ENCODE measurements at regions not wholly inside any gene's neighbourhood (a gene's known extent, or its start where the extent isn't known, plus 50 kb on each side); places are given as distances from the start of the nearest gene placed in this dataset.
A peak's percentile ranks its signal among the peaks of the same experiment; 100 is the strongest.

DNA sequence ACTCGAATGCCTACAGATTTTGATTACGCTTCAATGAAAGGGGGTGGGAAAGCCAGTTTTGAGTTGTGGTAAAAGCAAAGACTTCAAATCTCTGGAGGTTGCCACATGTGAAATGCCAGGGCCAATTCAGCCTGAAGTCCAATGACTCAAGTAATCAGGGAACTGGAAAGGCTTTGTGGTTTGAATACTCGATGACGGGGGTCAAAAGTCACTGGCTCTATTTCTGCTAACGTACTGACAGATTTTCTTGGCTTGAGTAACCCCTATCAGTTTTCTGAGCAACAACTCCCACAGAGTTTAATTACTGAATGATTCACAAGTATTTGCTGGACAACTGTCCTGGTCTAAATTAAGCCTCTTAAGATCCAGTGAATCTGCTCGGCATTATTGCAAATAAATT, 152.2 kb downstream of the SIPA1L2 start:
- DNase-seq (ENCODE audit: low read depth, low spot score): peak; percentile 56

DNA sequence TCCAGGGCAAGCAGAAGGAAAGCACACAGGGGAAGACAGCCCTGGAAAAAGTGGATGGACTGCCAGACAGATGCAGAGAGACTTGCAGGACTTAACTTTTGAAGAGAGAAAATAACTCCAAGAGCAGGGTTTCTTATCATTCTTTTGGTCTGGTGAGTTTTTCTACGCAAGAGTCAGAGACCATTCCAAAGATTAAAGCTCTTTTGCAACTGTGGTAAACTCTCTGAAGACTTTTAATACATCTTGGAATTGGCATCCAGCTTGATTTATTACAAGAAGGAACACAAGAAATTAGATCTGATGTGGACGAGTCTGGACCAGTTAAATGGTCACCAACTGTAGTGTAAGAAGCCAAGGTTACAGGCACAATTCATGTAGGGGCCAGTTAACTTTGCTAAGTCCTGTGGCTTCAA, 153.4 kb downstream of the SIPA1L2 start:
- DNase-seq (ENCODE audit: low read depth, low spot score): no peak

DNA sequence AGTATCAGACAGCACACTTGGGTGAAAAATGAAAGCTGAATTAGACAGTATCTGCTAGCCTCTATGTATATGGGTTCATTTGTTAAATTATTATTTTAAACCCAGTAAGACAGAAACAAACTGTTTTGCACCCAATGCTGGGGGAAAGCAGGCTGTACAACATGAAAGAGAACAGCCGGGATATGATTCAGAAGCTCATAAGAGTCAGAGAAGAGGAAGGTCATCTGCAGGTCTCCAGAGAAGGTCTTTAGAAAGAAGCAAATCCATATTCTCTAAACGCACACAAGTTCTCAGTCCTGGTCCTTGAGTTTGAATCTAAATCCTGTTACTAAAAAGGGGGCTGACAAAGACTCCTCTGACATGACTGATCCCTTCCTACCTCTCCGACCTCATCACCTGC, 155.1 kb downstream of the SIPA1L2 start:
- no peak for DNase-seq (ENCODE audit: low read depth, low spot score)

DNA sequence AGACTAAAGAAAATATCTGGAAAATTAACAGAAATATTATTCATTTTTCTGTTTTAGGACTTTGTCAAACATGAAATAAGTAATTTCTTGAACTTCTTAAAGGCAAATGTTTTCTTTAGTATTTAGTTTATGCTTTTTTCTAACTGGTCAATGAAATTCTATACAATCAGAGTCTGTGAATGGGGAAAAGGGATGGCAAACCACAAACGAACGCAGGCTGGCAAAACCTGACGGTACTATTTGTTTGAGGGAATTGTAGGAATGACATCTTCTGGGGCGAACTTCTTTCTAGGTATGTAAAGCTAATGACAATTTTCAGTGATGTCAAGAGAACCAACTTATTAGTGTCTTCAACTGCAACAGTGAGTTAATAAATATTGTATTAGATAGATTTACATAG, 156.0 kb downstream of the SIPA1L2 start:
- DNase-seq (ENCODE audit: low read depth, low spot score): no peak

DNA sequence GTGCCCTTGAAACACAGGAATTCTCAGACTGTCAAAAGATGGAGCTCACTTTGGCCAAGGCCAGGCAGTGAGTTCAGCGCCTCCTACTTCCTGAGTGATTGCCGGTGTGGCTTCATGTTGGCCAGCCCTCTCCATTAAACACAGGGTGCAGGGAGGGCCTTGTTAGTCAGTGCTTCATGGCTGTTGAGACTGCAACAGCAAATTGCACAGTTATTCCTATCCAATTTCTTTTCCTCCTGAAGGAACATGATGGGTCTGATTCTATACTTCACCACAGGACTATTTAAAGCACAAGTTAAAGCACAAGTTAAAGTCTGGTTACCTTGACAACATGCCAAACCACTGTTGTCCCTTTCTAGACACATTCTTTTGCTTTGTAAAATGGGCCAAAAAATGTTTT, 156.6 kb downstream of the SIPA1L2 start:
- no peak for DNase-seq (ENCODE audit: low read depth, low spot score)

DNA sequence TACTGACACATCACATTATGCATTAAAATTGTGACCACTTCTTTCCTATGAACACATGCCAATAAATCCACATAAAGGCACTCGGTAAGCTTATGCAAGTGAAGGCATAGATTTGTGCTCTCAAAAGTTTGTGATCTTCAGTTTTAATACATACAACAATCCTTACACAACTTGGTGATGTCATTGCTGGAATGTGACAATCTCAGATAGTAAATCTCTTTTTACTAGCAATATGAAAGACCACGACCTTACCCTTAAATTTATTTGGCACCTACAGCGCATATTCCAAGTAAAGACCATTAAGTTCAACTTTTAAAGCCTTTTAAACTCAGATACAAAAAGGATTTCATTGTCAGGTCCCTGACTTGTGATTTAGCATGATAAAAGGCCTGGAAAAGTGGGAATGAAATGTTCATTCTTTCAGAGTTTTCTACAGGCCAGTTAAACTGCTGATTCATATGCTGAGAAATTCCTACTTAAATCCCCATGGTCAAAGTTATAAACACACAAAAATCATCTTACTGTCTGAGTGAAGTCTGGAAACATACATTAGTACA, 157.4 kb downstream of the SIPA1L2 start:
- DNase-seq (ENCODE audit: low read depth, low spot score): no peak

DNA sequence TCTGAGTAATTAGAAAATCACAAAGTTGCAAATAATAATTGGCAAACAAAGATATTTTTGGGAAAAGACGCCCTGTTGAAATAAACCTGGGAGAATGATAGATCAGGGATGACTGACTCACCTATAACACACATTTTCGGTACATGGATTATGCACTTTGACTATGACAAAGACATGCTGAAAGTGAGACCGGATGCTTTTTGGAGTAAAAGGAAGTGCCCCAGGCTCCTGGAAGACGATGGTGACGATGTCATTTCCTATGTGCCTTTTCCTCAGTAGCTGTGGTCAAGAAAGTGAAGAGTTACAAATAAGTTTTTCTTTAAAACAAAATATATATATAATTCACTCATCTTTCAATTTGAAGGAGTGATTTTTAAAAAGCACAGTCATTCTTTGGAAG, 158.7 kb downstream of the SIPA1L2 start:
- DNase-seq (ENCODE audit: low read depth, low spot score): no peak

DNA sequence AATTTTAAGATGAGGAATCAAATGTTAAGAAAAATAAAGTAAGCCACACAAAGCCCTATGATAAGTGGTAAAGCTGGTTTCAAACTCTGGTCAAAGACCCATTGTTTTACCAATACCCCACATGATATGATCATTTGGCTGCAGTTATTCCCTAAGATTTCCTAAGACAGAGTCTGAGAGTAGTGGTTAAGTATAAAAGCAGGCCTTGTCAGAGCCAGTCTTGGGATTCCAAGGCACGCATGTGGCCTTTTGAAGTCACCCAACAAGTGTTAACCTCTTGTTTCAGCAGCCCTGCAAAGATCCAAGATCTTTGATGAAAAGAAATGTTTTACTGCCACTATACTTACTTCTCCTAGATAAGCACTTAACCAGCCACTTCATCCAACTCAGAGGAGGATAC, 159.2 kb downstream of the SIPA1L2 start:
- DNase-seq (ENCODE audit: low read depth, low spot score): no peak

DNA sequence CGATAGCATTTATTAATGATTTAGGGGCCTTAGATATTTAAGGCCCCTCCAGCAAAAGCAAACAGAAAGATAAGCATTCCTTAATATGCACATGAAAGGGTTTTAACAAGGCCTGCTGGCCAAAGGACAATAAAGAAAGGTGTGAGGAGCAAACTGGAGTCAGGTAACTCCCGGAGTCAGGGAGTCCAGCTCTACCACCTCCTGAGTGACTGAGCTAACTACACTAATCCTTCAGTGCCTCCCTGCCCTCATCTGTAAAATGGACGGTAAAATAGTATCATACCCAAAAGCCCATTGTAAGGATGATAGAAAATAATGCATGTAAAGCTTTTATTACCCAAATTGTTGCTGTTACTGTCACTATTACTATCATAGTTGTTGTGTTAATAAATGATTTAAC, 161.7 kb downstream of the SIPA1L2 start:
- no peak for DNase-seq (ENCODE audit: low read depth, low spot score)

DNA sequence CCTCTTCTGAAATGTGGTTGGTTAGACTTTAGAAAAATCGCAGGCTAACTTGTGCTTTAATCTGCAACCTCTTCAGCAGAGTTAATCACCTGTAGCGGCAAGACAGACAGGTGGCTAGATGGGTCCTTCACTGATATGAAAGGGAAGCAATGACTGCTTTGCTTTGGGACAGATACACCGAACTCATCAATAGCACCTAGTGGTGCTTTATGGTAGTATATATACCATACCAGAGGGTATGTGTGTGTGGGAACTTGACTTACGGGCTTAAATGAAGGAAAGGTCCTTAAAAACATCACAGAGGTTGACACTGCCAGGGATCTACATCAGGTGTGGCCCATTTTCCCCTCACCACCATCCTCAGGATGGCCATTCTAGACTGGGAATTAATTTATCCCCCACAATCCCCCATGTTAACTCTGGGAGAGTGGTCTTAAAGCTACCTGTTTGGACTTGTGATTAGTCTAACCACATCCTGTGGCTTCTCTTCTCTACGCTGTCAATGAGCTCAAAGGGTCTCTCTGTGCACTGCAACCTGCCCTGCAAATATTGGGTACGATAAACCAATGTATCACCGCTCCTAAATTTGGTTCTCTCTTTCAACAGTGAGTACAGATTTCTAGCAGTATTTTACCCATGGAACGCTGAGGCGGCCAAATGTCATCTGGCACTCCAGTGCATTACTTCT, 162.7 kb downstream of the SIPA1L2 start:
- no peak for DNase-seq (ENCODE audit: low read depth, low spot score)

DNA sequence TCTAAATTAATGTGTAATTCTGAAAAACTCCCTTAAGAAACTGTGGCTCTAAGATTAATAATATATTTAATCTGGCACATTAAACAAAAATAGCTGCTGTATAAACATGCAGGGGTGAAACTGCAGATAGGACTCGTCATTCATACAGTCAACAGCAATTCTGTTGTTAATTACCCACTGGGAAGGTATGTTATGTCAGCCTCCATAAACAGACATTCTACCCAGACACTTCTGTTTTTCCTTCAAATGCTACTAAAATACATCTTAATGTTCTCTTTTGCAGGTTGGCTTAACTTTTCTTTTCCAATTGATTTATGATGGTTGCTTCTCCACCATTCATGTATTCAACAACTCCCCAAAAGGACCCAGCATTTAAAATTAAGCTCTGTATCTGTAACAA, 165.6 kb downstream of the SIPA1L2 start:
- no peak for DNase-seq (ENCODE audit: low read depth, low spot score)

DNA sequence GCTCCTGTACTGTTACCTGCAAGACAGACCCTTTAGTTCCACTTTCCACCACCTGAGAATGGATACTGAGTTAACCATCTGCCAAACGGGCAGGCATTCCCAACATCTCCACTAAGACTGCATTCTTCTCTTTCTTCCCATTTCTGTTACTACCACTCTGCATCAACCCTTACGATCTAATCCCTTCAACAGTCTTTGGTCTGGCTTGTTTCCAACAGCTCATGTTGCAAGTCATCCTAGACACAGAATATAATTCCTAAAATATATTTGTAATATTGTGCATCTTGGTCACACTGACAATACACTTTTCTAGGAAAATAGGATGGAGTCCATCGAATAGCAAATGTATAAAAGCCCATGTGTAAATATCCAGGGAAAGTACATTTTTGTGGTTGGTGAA, 166.7 kb downstream of the SIPA1L2 start:
- DNase-seq (ENCODE audit: low read depth, low spot score): no peak

DNA sequence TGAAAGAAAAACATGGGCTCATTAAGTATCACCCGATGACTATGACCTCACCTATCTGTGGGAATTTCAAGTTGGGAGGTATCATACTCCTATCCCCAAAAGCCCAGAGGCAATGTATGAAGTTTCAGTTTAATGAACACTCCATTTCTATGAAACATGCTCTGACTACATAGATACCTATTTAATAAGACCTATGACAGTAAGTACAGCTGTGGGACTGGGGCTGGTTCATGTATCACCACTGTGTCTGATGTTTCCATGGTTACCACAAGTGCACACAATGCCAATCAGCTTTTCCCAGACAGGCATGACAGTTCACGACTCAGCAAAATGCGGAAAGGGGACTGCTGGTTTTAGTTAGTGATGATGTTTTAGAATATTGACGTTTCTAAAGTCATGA, 167.7 kb downstream of the SIPA1L2 start:
- DNase-seq (ENCODE audit: low read depth, low spot score): no peak

DNA sequence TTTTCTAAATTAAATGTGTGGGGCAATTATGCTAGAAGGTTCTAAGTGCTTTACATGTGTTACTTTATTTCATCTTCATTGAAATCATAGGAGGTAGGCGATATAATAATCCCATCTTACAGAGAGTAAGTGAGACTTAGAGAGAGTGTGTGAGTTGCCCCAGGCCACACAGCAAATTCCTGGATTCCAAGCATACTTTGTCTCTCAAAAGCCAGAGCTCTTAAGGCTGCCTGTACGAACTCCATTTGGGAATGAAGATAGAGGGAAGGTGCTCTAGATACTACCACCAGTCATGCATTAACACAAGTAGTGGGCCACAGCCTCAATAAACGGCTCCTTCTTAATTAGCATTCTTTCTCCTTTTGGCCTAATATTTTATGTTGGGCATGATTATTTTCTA, 170.1 kb downstream of the SIPA1L2 start:
- no peak for DNase-seq (ENCODE audit: low read depth, low spot score)

DNA sequence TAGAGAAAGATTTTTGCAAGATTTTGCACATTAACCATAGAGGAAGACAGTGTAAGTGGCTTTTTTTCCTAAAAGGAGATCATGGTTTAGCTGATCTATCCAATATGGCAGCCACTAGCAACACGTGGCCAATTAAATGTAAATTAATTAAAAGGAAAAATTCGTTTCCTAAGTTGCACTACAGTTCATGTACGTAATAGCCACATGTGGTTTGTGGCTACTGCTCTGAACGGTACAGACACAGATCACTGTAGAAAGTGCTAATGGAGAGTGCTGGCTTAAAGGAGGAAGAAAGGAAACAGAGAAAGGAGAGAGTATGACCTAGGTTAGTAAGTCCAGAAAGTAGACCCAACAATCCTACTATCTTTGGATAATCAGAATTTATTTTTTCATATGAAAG, 170.8 kb downstream of the SIPA1L2 start:
- no peak for DNase-seq (ENCODE audit: low read depth, low spot score)

DNA sequence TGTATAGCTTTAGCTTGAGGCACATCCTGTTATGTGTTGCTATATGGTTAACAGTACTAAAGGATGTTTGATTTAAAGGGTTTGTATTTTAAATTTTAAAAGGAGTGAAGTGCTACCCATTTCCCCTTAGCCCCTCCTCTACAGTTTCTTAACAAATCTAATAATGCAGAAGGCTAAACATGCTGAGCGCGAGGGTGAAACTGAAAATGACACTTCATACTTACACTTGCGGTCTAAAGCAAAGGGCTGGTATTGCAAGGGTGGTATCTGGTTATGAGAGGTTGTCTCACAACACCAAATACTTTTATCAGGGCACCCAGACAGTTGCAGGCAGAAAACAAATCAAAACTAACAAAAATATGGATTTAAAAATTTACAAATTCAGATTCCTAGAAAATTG, 172.3 kb downstream of the SIPA1L2 start:
- no peak for DNase-seq (ENCODE audit: low read depth, low spot score)

DNA sequence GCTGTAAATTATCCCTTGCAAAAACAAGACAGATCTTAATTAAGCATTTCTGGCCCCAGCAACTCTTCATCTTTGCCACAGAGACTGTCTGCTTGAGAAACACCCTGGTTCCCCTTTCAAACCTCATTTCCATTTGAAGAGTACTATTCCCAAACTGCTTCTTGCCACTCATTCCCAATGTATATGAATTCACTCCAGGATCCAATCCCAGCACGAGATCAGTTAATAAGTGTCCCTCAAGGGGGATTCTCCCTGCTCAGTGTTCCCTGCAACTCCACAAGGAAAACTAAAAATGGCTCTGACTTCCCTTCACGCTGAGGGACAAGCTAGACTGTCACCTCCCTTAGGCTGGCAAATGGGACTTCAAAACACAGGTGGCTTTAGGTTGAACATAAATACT, 173.2 kb downstream of the SIPA1L2 start:
- DNase-seq (ENCODE audit: low read depth, low spot score): no peak

DNA sequence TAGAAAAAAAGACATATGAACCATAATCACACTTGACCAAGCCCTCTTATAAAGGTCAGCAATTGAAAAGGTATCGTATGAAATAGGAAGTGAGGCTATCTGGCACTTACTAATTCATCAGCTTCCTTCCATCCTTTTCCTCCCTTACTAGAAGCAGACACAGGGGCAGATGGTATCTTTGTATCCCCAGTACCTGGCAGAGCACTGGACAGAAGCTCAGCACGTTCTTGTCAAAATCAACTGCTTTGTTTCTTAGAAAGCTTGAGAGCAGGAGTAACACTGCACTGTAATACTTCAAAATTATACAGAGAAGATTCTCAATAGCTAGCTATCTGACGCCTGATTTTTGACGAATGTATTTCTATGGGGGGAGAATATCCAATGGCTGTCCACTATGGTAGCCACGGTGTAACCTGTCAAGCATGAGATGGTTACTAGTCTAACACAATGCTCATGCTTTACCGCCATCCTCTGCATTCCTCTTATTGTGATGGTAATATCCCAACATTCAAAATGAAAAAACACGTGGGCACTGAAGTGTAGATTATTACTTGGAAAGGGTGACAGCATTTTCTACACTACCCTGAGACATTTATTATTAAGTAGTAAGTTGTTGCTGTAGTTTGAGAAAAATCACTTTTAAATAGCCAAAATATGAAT, 175.6 kb downstream of the SIPA1L2 start:
- no peak for DNase-seq (ENCODE audit: low read depth, low spot score)

DNA sequence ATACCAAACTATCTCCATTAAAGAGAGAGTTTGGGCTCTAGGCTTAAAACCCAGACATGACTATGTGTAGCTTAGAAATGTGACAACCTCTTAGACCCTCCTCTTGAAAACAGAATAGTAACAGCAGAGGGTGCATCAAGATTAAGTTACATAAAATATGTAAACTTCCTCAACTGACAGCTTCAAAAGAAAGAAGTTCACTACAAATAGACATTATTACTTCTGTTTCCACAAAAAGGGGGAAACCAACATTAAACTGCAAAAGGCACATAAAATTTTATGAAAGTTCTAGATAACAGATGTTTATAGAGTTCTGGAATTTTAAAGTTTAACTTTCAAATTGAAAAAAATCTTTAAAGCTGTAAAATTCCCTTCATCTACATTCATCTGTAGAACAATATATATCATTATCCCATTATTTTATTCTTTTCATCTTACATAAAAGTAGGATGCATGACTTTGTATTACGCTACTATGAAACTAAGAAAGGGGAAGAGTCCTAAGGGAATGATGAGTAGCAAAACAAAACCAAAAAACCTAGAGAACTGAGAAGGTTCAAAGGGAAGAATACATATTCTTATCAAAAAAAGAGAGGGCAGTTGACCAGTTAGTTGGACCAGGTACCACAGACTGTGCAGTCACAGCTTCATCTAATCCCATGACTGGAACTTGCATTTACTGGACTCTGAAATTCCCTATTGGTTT, 177.0 kb downstream of the SIPA1L2 start:
- DNase-seq (ENCODE audit: low read depth, low spot score): no peak

DNA sequence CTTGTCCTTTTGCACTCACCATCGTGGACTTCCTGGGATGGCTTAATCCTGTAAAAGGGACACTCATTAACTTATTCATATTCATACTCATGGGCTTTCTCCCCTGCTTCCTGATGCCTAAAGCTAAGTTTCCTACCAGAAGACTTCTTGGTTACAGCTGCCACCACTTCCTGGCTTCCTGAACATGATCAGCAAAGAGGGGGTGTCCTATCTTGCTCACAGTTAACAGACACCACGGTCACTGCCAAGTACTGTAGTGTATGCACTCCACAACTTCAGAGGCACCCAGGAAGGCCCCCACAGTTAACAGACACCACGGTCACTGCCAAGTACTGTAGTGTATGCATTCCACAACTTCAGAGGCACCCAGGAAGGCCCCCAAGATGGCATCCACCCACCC, 177.8 kb downstream of the SIPA1L2 start:
- DNase-seq (ENCODE audit: low read depth, low spot score): no peak

DNA sequence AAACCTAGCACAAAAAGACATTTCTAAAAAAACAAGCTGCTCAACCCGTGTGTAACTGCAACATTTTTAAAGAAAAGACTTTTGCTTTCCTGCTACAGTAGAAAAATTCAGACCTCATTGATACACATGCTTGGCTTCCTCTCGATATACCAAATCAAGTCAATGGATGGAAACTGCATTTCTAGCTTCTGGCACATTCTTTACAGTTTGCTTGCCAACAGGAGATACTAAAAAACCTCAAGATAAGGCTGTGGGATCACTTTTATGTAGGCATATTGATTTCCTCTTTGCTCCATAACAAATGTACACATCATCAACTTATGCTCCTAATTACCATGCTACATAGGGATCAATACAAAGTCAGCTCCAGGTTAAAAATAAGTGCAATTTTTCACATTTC, 178.4 kb downstream of the SIPA1L2 start:
- no peak for DNase-seq (ENCODE audit: low read depth, low spot score)

DNA sequence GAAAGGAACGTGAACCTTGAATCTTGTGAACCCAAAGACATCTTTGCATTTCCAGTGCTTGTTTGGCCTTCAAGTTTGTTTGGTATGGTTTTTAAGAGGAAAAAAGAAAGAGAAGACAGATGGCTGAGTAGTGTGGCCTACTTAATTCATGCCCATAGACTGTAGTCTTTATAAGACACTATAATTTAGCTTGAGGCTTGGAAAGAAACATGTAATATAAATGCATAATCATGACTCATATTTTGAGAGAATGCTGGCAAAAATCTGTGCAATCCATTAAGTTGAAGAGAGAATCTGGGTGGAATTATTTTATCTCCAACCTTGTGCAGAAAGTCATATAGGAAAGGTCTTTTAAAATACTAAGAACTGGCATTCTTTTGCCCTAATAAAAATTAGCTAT, 179.3 kb downstream of the SIPA1L2 start:
- DNase-seq (ENCODE audit: low read depth, low spot score): no peak

DNA sequence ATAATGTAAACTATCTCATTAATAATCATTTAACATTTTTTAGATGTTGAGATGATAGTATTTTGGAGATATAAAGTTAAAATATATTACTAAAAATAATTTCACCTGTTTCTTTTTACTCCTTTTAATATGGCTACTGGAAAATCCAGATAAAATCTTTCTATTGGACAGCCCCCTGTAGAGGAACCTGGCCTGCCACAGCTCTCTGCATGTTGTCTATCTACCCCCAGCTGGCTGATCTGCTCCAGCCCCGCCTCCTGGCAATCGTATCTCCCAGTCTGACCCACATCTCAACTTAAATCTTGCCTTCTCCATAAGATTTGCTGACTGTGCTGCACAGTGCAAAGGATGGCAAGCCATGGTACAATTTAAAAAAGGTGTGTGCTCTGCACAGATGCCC, 182.8 kb downstream of the SIPA1L2 start:
- no peak for DNase-seq (ENCODE audit: low read depth, low spot score)

All from smooth muscle cell of the brain vasculature (primary cell).